ENCODE measurements at regions not wholly inside any gene's neighbourhood (a gene's known extent, or its start where the extent isn't known, plus 50 kb on each side); places are given as distances from the start of the nearest gene placed in this dataset.

DNA sequence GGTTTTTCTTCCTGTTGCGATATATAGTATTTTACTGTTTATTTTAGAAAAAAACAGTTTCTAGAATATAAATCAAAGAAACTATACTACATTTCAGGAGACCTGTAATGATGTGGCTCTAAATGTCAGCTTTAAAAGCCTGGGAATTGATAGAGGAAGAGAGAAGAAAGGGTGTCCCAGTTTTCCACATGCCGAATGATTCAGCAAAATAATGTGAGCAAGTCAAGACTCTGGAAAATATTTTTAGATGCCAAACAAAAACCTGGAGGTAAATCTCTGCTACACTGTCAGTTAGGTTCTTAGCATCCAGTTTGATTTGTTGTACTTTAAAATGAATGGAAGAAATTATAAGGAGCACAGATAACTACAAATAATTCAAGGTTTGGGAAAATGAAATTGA, 67.1 kb upstream of the DSG1 start:
- TF ChIP-seq, protein P1, sequence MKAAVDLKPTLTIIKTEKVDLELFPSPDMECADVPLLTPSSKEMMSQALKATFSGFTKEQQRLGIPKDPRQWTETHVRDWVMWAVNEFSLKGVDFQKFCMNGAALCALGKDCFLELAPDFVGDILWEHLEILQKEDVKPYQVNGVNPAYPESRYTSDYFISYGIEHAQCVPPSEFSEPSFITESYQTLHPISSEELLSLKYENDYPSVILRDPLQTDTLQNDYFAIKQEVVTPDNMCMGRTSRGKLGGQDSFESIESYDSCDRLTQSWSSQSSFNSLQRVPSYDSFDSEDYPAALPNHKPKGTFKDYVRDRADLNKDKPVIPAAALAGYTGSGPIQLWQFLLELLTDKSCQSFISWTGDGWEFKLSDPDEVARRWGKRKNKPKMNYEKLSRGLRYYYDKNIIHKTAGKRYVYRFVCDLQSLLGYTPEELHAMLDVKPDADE (conservative IDR thresholded peaks at IDR 0.05; ENCODE audit: control insufficient read depth, low read depth, low read length), result no peak
- no peak for TF ChIP-seq NFXL1 (CRISPR knock-in tag; IDR thresholded peaks at IDR 0.05)
- TF ChIP-seq KAT2B (IDR thresholded peaks at IDR 0.05; ENCODE audit: low read depth, low read length), result no peak
- TF ChIP-seq KLF1 (tag; IDR thresholded peaks at IDR 0.05), result no peak
- no peak for TF ChIP-seq HDAC6 (IDR thresholded peaks at IDR 0.05; ENCODE audit: low read depth, low read length)
- TF ChIP-seq, protein P2, sequence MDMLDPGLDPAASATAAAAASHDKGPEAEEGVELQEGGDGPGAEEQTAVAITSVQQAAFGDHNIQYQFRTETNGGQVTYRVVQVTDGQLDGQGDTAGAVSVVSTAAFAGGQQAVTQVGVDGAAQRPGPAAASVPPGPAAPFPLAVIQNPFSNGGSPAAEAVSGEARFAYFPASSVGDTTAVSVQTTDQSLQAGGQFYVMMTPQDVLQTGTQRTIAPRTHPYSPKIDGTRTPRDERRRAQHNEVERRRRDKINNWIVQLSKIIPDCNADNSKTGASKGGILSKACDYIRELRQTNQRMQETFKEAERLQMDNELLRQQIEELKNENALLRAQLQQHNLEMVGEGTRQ (CRISPR knock-in tag; IDR thresholded peaks at IDR 0.05), result no peak
- no peak for TF ChIP-seq ZNF124 (CRISPR knock-in tag; IDR thresholded peaks at IDR 0.05)
- no peak for TF ChIP-seq EZH2 (IDR thresholded peaks at IDR 0.05; ENCODE audit: borderline replicate concordance, low read depth, low read length)

Measured in K562 (cell line).